ENCODE measurements at regions not wholly inside any gene's neighbourhood (a gene's known extent, or its start where the extent isn't known, plus 50 kb on each side); places are given as distances from the start of the nearest gene placed in this dataset.

GRCh38 chr11:91536366-91536765 lies 688.3 kb upstream of the FAT3 start:
- DNase-seq: no peak
- no peaks in the 10 kb centered on the region for H3K27me3 ChIP-seq (ENCODE audit: control insufficient read depth, insufficient read depth, low read length)
- Mint-ChIP-seq H3K27me3 (ENCODE audit: low read depth in 2 of 2) (no peaks in the 10 kb centered on the region), H3K9me3 (peaks cover 16 to 32% of the 10 kb centered on the region in 2 donors), H3K4me1 (no peaks in the 10 kb centered on the region), H3K4me3 (no peak overlapping the region), H3K36me3 (peaks cover 14% of the 10 kb centered on the region), H3K27ac (no peak overlapping the region)
- WGBS (ENCODE audit: insufficient coverage): 100% methylated on average over 1 of the region's 1 CpG
- H3K36me3 ChIP-seq (ENCODE audit: control insufficient read depth, insufficient read depth, low read length): no peaks in the 10 kb centered on the region
- intact Hi-C loops (cut with micrococcal nuclease): no loop called here
- no peak for ATAC-seq
- no peak for TF ChIP-seq CTCF (IDR thresholded peaks at IDR 0.05)
- H3K4me1 ChIP-seq (ENCODE audit: control insufficient read depth, insufficient read depth, low read length): no peaks in the 10 kb centered on the region
- peaks cover 15% of the 10 kb centered on the region for H3K9me3 ChIP-seq (ENCODE audit: control insufficient read depth, insufficient read depth, low read length)
- H3K27ac ChIP-seq (ENCODE audit: low read length): no peak overlapping the region
- no peak overlapping the region for H3K4me3 ChIP-seq (ENCODE audit: low read length)

GRCh38 chr11:91528965-91529364 lies 695.7 kb upstream of the FAT3 start:
- H3K27me3 Mint-ChIP-seq (ENCODE audit: low read depth in 2 of 2): no peaks in the 10 kb centered on the region
- WGBS (ENCODE audit: insufficient coverage): no CpG with 5 or more reads among the region's 1 CpG
- peaks cover 10 to 29% of the 10 kb centered on the region in 2 donors for H3K9me3 Mint-ChIP-seq

GRCh38 chr11:91527380-91528030 lies 697.1 kb upstream of the FAT3 start:
- no peaks in the 10 kb centered on the region for H3K27me3 Mint-ChIP-seq (ENCODE audit: low read depth in 2 of 2)
- Histone ChIP-seq H3K4me1 (ENCODE audit: control insufficient read depth, insufficient read depth, low read length) (no peaks in the 10 kb centered on the region), H3K9me3 (ENCODE audit: control insufficient read depth, insufficient read depth, low read length) (peaks cover 3% of the 10 kb centered on the region), H3K27ac (ENCODE audit: low read length) (no peak overlapping the region), H3K36me3 (ENCODE audit: control insufficient read depth, insufficient read depth, low read length) (no peaks in the 10 kb centered on the region), H3K4me3 (ENCODE audit: low read length) (no peak overlapping the region), H3K27me3 (ENCODE audit: control insufficient read depth, insufficient read depth, low read length) (no peaks in the 10 kb centered on the region)
- intact Hi-C loops (cut with micrococcal nuclease): no loop called here
- H3K4me1 Mint-ChIP-seq: no peaks in the 10 kb centered on the region
- H3K9me3 Mint-ChIP-seq: peaks cover 14 to 29% of the 10 kb centered on the region in 2 donors
- WGBS (ENCODE audit: insufficient coverage): 85% methylated on average over 4 of the region's 4 CpGs
- H3K4me3 Mint-ChIP-seq: no peak overlapping the region
- ATAC-seq (no peak), DNase-seq (no peak)
- H3K36me3 Mint-ChIP-seq: no peaks in the 10 kb centered on the region
- TF ChIP-seq CTCF (IDR thresholded peaks at IDR 0.05): no peak
- H3K27ac Mint-ChIP-seq: no peak overlapping the region

More at GRCh38 chr11:91528965-91529364, 695.7 kb upstream of the FAT3 start:
- peaks cover 7% of the 10 kb centered on the region for H3K36me3 Mint-ChIP-seq
- no peak overlapping the region for H3K27ac Mint-ChIP-seq
- H3K4me1 ChIP-seq (ENCODE audit: control insufficient read depth, insufficient read depth, low read length): no peaks in the 10 kb centered on the region
- no peak for TF ChIP-seq CTCF (IDR thresholded peaks at IDR 0.05)
- ATAC-seq (no peak), DNase-seq (no peak)
- no peak overlapping the region for H3K4me3 ChIP-seq (ENCODE audit: low read length)
- no peaks in the 10 kb centered on the region for H3K4me1 Mint-ChIP-seq
- H3K27ac ChIP-seq (ENCODE audit: low read length): no peak overlapping the region
- H3K27me3 ChIP-seq (ENCODE audit: control insufficient read depth, insufficient read depth, low read length): no peaks in the 10 kb centered on the region
- H3K4me3 Mint-ChIP-seq: no peak overlapping the region
- intact Hi-C loops (cut with micrococcal nuclease): no loop called here
- H3K9me3 ChIP-seq (ENCODE audit: control insufficient read depth, insufficient read depth, low read length): peaks cover 3% of the 10 kb centered on the region
- H3K36me3 ChIP-seq (ENCODE audit: control insufficient read depth, insufficient read depth, low read length): no peaks in the 10 kb centered on the region

- intact Hi-C loops (cut with micrococcal nuclease): no loop called here
- no peak for TF ChIP-seq CTCF (IDR thresholded peaks at IDR 0.05)
- Mint-ChIP-seq H3K9me3 (peaks cover 10 to 23% of the 10 kb centered on the region in 2 donors), H3K4me1 (no peaks in the 10 kb centered on the region), H3K27ac (no peak overlapping the region), H3K36me3 (no peaks in the 10 kb centered on the region), H3K4me3 (no peak overlapping the region), H3K27me3 (ENCODE audit: low read depth in 2 of 2) (no peaks in the 10 kb centered on the region)
- Histone ChIP-seq H3K27me3 (ENCODE audit: control insufficient read depth, insufficient read depth, low read length) (no peaks in the 10 kb centered on the region), H3K9me3 (ENCODE audit: control insufficient read depth, insufficient read depth, low read length) (peaks cover 3% of the 10 kb centered on the region), H3K4me1 (ENCODE audit: control insufficient read depth, insufficient read depth, low read length) (no peaks in the 10 kb centered on the region), H3K4me3 (ENCODE audit: low read length) (no peak overlapping the region), H3K27ac (ENCODE audit: low read length) (no peak overlapping the region), H3K36me3 (ENCODE audit: control insufficient read depth, insufficient read depth, low read length) (no peaks in the 10 kb centered on the region)
- ATAC-seq (no peak), DNase-seq (no peak)
- WGBS (ENCODE audit: insufficient coverage): 31% methylated on average over 4 of the region's 4 CpGs
These were observed 710.9 kb upstream of the FAT3 start for GRCh38 chr11:91513734-91514133.

Measured in natural killer cell (primary cell).